HG02588 (cell line): ENCODE measurements at regions not wholly inside any gene's neighbourhood (a gene's known extent, or its start where the extent isn't known, plus 50 kb on each side); places are given as distances from the start of the nearest gene placed in this dataset.

Source experiments
- ATAC-seq: cut with Tn5 transposase; IDR thresholded peaks from one replicate; pipeline ENCODE4 v1.9.1; 2021; ENCODE audit warnings: mild to moderate bottlenecking, moderate library complexity; ENCODE audit not compliant: unreplicated experiment

- no peak for ATAC-seq
Observed at GRCh38 chr6:44559486-44560270, 172.2 kb downstream of the CDC5L start.

- no peak for ATAC-seq
Observed at GRCh38 chr6:44560458-44561059, 173.1 kb downstream of the CDC5L start.

GRCh38 chr6:44561060-44561623 is 173.6 kb downstream of the CDC5L start:
- ATAC-seq: no peak

- no peak for ATAC-seq
Observed at GRCh38 chr6:44561832-44562665, 174.5 kb downstream of the CDC5L start.

- ATAC-seq: no peak
Observed at GRCh38 chr6:44563397-44563796, 175.9 kb downstream of the CDC5L start.

- no peak for ATAC-seq
Observed at GRCh38 chr6:44564906-44565524, 177.5 kb downstream of the CDC5L start.

- ATAC-seq: no peak
Observed at GRCh38 chr6:44567406-44567805, 179.9 kb downstream of the CDC5L start.

GRCh38 chr6:44569131-44569530 is 181.6 kb downstream of the CDC5L start:
- no peak for ATAC-seq

- ATAC-seq: no peak
Observed at GRCh38 chr6:44569931-44570385, 182.5 kb downstream of the CDC5L start.

GRCh38 chr6:44571510-44571909 is 184.0 kb downstream of the CDC5L start:
- no peak for ATAC-seq

GRCh38 chr6:44572346-44572745 is 184.8 kb downstream of the CDC5L start:
- no peak for ATAC-seq

- ATAC-seq: no peak
Observed at GRCh38 chr6:44575644-44576043, 188.1 kb downstream of the CDC5L start.

- ATAC-seq: no peak
Observed at GRCh38 chr6:44576132-44576631, 188.7 kb downstream of the CDC5L start.

- ATAC-seq: no peak
Observed at GRCh38 chr6:44580901-44581300, 193.4 kb downstream of the CDC5L start.

GRCh38 chr6:44582930-44583329 is 195.4 kb downstream of the CDC5L start:
- no peak for ATAC-seq

- no peak for ATAC-seq
Observed at GRCh38 chr6:44590471-44590870, 203.0 kb downstream of the CDC5L start.

- ATAC-seq: no peak
Observed at GRCh38 chr6:44593539-44593944, 206.0 kb downstream of the CDC5L start.

GRCh38 chr6:44594481-44594880 is 207.0 kb downstream of the CDC5L start:
- no peak for ATAC-seq

GRCh38 chr6:44598679-44599078 is 211.2 kb downstream of the CDC5L start:
- no peak for ATAC-seq

GRCh38 chr6:44599672-44600071 is 212.2 kb downstream of the CDC5L start:
- ATAC-seq: no peak
